Tibial artery (tissue), 4 donors: ENCODE measurements at regions not wholly inside any gene's neighbourhood (a gene's known extent, or its start where the extent isn't known, plus 50 kb on each side); places are given as distances from the start of the nearest gene placed in this dataset.
"Not testable (repeated sequence)": the region's sequence is repeated elsewhere in the genome, so short reads cannot be mapped to it uniquely, and the experiment has no call there.

Source experiments
- DNase-seq, 2 donors: peaks; one replicate each; pipeline ENCODE4 v3.0.0-alpha.2; 2019
- H3K27ac ChIP-seq, 2 donors: fragments of 200-600 bp; sonication (generic) in 1 of 2; 1 replicate in 1 of 2; 2 replicates in 1 of 2; pipeline ENCODE4 v1.5.1; 2018 to 2019; ENCODE audit warnings: mild to moderate bottlenecking in 1 of 2
- H3K27me3 ChIP-seq, 2 donors: fragments of 200-600 bp; sonication (generic) in 1 of 2; one replicate each; pipeline versions ENCODE4 v1.5.1 to v1.6.0; 2016 to 2019
- H3K36me3 ChIP-seq, 3 donors: fragments of 200-600 bp; sonication (generic) in 2 of 3; one replicate each; pipeline ENCODE4 v1.5.1; 2016 to 2019; ENCODE audit warnings: mild to moderate bottlenecking in 2 of 3
- H3K4me1 ChIP-seq, 4 donors: fragments of 200-600 bp; sonication (generic) in 2 of 4; 1 replicate in 3 of 4; 2 replicates in 1 of 4; pipeline ENCODE4 v1.5.1; 2016 to 2019
- H3K4me3 ChIP-seq, 2 donors: fragments of 200-600 bp; sonication (generic) in 1 of 2; 1 replicate in 1 of 2; 2 replicates in 1 of 2; pipeline ENCODE4 v1.5.1; 2018 to 2019; ENCODE audit warnings: mild to moderate bottlenecking in 2 of 2
- H3K9me3 ChIP-seq, 3 donors: fragments of 200-600 bp; sonication (generic) in 1 of 3; one replicate each; pipeline ENCODE4 v1.5.1; 2016 to 2019
- CTCF ChIP-seq, 2 experiments: fragments of 200-600 bp in 1 of 2; fragments of 450-650 bp in 1 of 2; IDR thresholded peaks; one replicate each; pipeline ENCODE4 v1.5.1; 2017 to 2019; ENCODE audit warnings: antibody characterized with exemption in 2 of 2, mild to moderate bottlenecking in 1 of 2, moderate library complexity in 1 of 2
- intact Hi-C: fragments of 100-400 bp; cut with DNase I; formaldehyde crosslinking; loops from one replicate; pipeline ENCODE4 v1.15.0; 2023; ENCODE audit warnings: low total_unique reads

- Histone ChIP-seq H3K4me3 (no peak overlapping the region), H3K27me3 (no peaks in the 10 kb centered on the region), H3K27ac (no peak overlapping the region), H3K9me3 (no peaks in the 10 kb centered on the region), H3K36me3 (no peaks in the 10 kb centered on the region), H3K4me1 (no peaks in the 10 kb centered on the region)
- intact Hi-C loops: no loop called here
- no peak for TF ChIP-seq CTCF (IDR thresholded peaks at IDR 0.05)
- DNase-seq: no peak
Observed at GRCh38 chr13:107790397-107790796, 424.9 kb downstream of the LIG4 start.

- no peak for DNase-seq
- no peaks in the 10 kb centered on the region for H3K36me3 ChIP-seq
- H3K4me3 ChIP-seq: no peak overlapping the region
- no peaks in the 10 kb centered on the region for H3K27me3 ChIP-seq
- H3K27ac ChIP-seq: no peak overlapping the region
- intact Hi-C loops: no loop called here
- no peaks in the 10 kb centered on the region for H3K4me1 ChIP-seq
- H3K9me3 ChIP-seq: no peaks in the 10 kb centered on the region
- TF ChIP-seq CTCF (IDR thresholded peaks at IDR 0.05): no peak
Observed at GRCh38 chr13:107788464-107789165, 426.7 kb downstream of the LIG4 start.

GRCh38 chr13:107782646-107783045 lies 432.7 kb downstream of the LIG4 start:
- DNase-seq, H3K4me1 ChIP-seq, H3K9me3 ChIP-seq, H3K27ac ChIP-seq, intact Hi-C loops, H3K27me3 ChIP-seq, H3K4me3 ChIP-seq, H3K36me3 ChIP-seq: not testable (repeated sequence)

- Histone ChIP-seq H3K36me3 (no peaks in the 10 kb centered on the region), H3K4me1 (no peaks in the 10 kb centered on the region), H3K27me3 (no peaks in the 10 kb centered on the region), H3K27ac (no peak overlapping the region), H3K4me3 (no peak overlapping the region), H3K9me3 (no peaks in the 10 kb centered on the region)
- no peak for TF ChIP-seq CTCF (IDR thresholded peaks at IDR 0.05)
- DNase-seq: no peak
- intact Hi-C loops: no loop called here
Observed at GRCh38 chr13:107778094-107778493, 437.2 kb downstream of the LIG4 start.

GRCh38 chr13:107770541-107770940 lies 444.8 kb downstream of the LIG4 start:
- Histone ChIP-seq H3K27ac (no peak overlapping the region), H3K4me1 (no peaks in the 10 kb centered on the region), H3K27me3 (no peaks in the 10 kb centered on the region), H3K36me3 (no peaks in the 10 kb centered on the region), H3K9me3 (peaks cover 0 to 6% (median 0%) of the 10 kb centered on the region in 3 donors), H3K4me3 (no peak overlapping the region)
- TF ChIP-seq CTCF (IDR thresholded peaks at IDR 0.05): no peak
- intact Hi-C loops: no loop called here
- DNase-seq: no peak

GRCh38 chr13:107767119-107767518 lies 448.2 kb downstream of the LIG4 start:
- Histone ChIP-seq H3K9me3 (peaks cover 0 to 6% (median 0%) of the 10 kb centered on the region in 3 donors), H3K27me3 (no peaks in the 10 kb centered on the region), H3K4me3 (no peak overlapping the region), H3K4me1 (no peaks in the 10 kb centered on the region), H3K27ac (no peak overlapping the region), H3K36me3 (no peaks in the 10 kb centered on the region)
- DNase-seq: no peak
- intact Hi-C loops: no loop called here
- no peak for TF ChIP-seq CTCF (IDR thresholded peaks at IDR 0.05)
